GM23338 (cell line): ENCODE measurements at regions not wholly inside any gene's neighbourhood (a gene's known extent, or its start where the extent isn't known, plus 50 kb on each side); places are given as distances from the start of the nearest gene placed in this dataset.
"Not testable (repeated sequence)": the region's sequence is repeated elsewhere in the genome, so short reads cannot be mapped to it uniquely, and the experiment has no call there.

Experiments
- ATAC-seq: fragments of 200-7000 bp; cut with Tn5 transposase; 3 replicates; pipeline ENCODE4 v1.9.1; 2020
- DNase-seq: peaks from one replicate; pipeline ENCODE4 v3.0.0-alpha.2; 2015; ENCODE audit warnings: low spot score
- H2AFZ ChIP-seq: fragments of 200-600 bp; sonication (generic); 2 replicates; pipeline ENCODE4 v1.8.0; 2016; ENCODE audit warnings: antibody characterized with exemption, mild to moderate bottlenecking, moderate library complexity
- H3F3A ChIP-seq: fragments of 200-600 bp; sonication (generic); replicated peaks from 2 replicates; pipeline ENCODE4 v1.8.0; 2017; ENCODE audit warnings: antibody characterized with exemption, mixed run types, low read depth
- H3K27ac ChIP-seq: fragments of 200-600 bp; sonication (generic); 2 replicates; pipeline ENCODE4 v1.6.1; 2016; ENCODE audit warnings: low read depth
- H3K27me3 ChIP-seq: fragments of 200-600 bp; sonication (generic); 2 replicates; pipeline ENCODE4 v1.8.0; 2016; ENCODE audit warnings: mild to moderate bottlenecking, mixed run types, moderate library complexity; ENCODE audit not compliant: insufficient read depth
- H3K36me3 ChIP-seq: fragments of 200-600 bp; sonication (generic); 2 replicates; pipeline ENCODE4 v1.8.0; 2016; ENCODE audit warnings: mild to moderate bottlenecking; ENCODE audit not compliant: insufficient read depth
- H3K4me1 ChIP-seq: fragments of 200-600 bp; sonication (generic); 2 replicates; pipeline ENCODE4 v1.8.0; 2016; ENCODE audit warnings: mild to moderate bottlenecking, moderate library complexity; ENCODE audit not compliant: insufficient read depth
- H3K4me2 ChIP-seq: fragments of 200-600 bp; sonication (generic); 2 replicates; pipeline ENCODE4 v1.7.1; 2017; ENCODE audit warnings: mixed run types
- H3K4me3 ChIP-seq: fragments of 200-600 bp; sonication (generic); 2 replicates; pipeline ENCODE4 v1.6.1; 2016; ENCODE audit warnings: mixed run types
- H3K79me2 ChIP-seq: fragments of 200-600 bp; sonication (generic); replicated peaks from 2 replicates; pipeline ENCODE4 v1.8.0; 2017; ENCODE audit warnings: mild to moderate bottlenecking; ENCODE audit not compliant: insufficient read depth
- H3K9me2 ChIP-seq: fragments of 200-600 bp; sonication (generic); 2 replicates; pipeline ENCODE4 v1.8.0; 2017; ENCODE audit not compliant: insufficient read depth
- H4K20me1 ChIP-seq: fragments of 200-600 bp; sonication (generic); replicated peaks from 2 replicates; pipeline ENCODE4 v1.8.0; 2017; ENCODE audit warnings: mild to moderate bottlenecking; ENCODE audit not compliant: insufficient read depth
- H3K27ac Mint-ChIP-seq: 2 replicates; pipeline ENCODE4 v1.8.0; 2020; ENCODE audit warnings: inconsistent platforms, mild to moderate bottlenecking, moderate library complexity, mixed read lengths
- H3K27me3 Mint-ChIP-seq: 3 replicates; pipeline ENCODE4 v1.8.0; 2022; ENCODE audit warnings: low read depth, mild to moderate bottlenecking, moderate library complexity, mixed read lengths, inconsistent platforms; ENCODE audit not compliant: insufficient read depth, poor library complexity
- H3K36me3 Mint-ChIP-seq: 3 replicates; pipeline ENCODE4 v1.8.0; 2021; ENCODE audit warnings: low read depth, mild to moderate bottlenecking, inconsistent platforms, moderate library complexity, mixed read lengths
- H3K4me1 Mint-ChIP-seq: 3 replicates; pipeline ENCODE4 v1.8.0; 2020; ENCODE audit warnings: mild to moderate bottlenecking, inconsistent platforms, mixed read lengths
- H3K4me3 Mint-ChIP-seq: 3 replicates; pipeline ENCODE4 v1.8.0; 2021; ENCODE audit warnings: moderate library complexity, mild to moderate bottlenecking, inconsistent platforms, mixed read lengths
- H3K9me3 Mint-ChIP-seq: 3 replicates; pipeline ENCODE4 v1.8.0; 2020; ENCODE audit warnings: moderate library complexity, mild to moderate bottlenecking, inconsistent platforms, mixed read lengths
- EZH2 ChIP-seq: fragments of 200-600 bp; sonication (generic); IDR thresholded peaks from one replicate; pipeline ENCODE4 v1.8.0; 2017; ENCODE audit warnings: antibody characterized with exemption, mild to moderate bottlenecking, low read depth; ENCODE audit not compliant: unreplicated experiment
- JUNB ChIP-seq: IDR thresholded peaks from one replicate; pipeline ENCODE4 v1.6.1; 2016; ENCODE audit warnings: antibody characterized with exemption; ENCODE audit not compliant: unreplicated experiment
- NANOG ChIP-seq: IDR thresholded peaks from 2 replicates; pipeline ENCODE4 v1.6.1; 2016; ENCODE audit warnings: antibody characterized with exemption, borderline replicate concordance
- POLR2AphosphoS5 ChIP-seq: IDR thresholded peaks from 2 replicates; pipeline ENCODE4 v1.6.1; 2016; ENCODE audit warnings: antibody characterized with exemption, low read depth
- TF ChIP-seq, protein P1 (sequence below): IDR thresholded peaks from one replicate; pipeline ENCODE4 v1.6.1; 2018; ENCODE audit warnings: antibody characterized with exemption; ENCODE audit not compliant: unreplicated experiment
- TF ChIP-seq, protein P2 (sequence below), 2 experiments: fragments of 200-600 bp in 1 of 2; sonication (generic) in 1 of 2; conservative IDR thresholded peaks; 2 replicates each; pipeline versions ENCODE4 v1.5.1 to v1.6.1; 2016 to 2017; ENCODE audit warnings: antibody characterized with exemption in 2 of 2, low read depth in 2 of 2, mild to moderate bottlenecking in 2 of 2, moderate library complexity in 1 of 2
- TF ChIP-seq, protein P3 (sequence below): fragments of 250-450 bp; sonication (Bioruptor Pico); IDR thresholded peaks from 2 replicates; pipeline ENCODE4 v1.5.0; 2020; ENCODE audit warnings: mild to moderate bottlenecking, moderate library complexity

- not testable (repeated sequence) for H3K4me3 Mint-ChIP-seq, H3K27me3 ChIP-seq, H3K4me3 ChIP-seq, H2AFZ ChIP-seq, H3K4me2 ChIP-seq, H3K4me1 Mint-ChIP-seq, H3K27ac Mint-ChIP-seq, H3K36me3 ChIP-seq, H3F3A ChIP-seq, H3K27me3 Mint-ChIP-seq, H3K9me2 ChIP-seq, DNase-seq, H3K27ac ChIP-seq, H4K20me1 ChIP-seq, ATAC-seq, H3K79me2 ChIP-seq, H3K4me1 ChIP-seq
- Mint-ChIP-seq H3K9me3 (peaks cover 20% of the 10 kb centered on the region), H3K36me3 (peaks cover 13% of the 10 kb centered on the region)
Observed at GRCh38 chr1:177406323-177406722, 235.6 kb downstream of the BRINP2 start.

- Mint-ChIP-seq H3K9me3 (no peaks in the 10 kb centered on the region), H3K27me3 (peaks cover 3% of the 10 kb centered on the region), H3K4me3 (no peak overlapping the region), H3K27ac (no peak overlapping the region), H3K36me3 (no peaks in the 10 kb centered on the region), H3K4me1 (no peaks in the 10 kb centered on the region)
- H3K9me2 ChIP-seq: no peaks in the 10 kb centered on the region; the same call in 1 of the 2 replicates
- H3K4me1 ChIP-seq: no peaks in the 10 kb centered on the region
- TF ChIP-seq POLR2AphosphoS5 (no peak), EZH2 (no peak), JUNB (no peak), NANOG (no peak)
- TF ChIP-seq, protein P1, sequence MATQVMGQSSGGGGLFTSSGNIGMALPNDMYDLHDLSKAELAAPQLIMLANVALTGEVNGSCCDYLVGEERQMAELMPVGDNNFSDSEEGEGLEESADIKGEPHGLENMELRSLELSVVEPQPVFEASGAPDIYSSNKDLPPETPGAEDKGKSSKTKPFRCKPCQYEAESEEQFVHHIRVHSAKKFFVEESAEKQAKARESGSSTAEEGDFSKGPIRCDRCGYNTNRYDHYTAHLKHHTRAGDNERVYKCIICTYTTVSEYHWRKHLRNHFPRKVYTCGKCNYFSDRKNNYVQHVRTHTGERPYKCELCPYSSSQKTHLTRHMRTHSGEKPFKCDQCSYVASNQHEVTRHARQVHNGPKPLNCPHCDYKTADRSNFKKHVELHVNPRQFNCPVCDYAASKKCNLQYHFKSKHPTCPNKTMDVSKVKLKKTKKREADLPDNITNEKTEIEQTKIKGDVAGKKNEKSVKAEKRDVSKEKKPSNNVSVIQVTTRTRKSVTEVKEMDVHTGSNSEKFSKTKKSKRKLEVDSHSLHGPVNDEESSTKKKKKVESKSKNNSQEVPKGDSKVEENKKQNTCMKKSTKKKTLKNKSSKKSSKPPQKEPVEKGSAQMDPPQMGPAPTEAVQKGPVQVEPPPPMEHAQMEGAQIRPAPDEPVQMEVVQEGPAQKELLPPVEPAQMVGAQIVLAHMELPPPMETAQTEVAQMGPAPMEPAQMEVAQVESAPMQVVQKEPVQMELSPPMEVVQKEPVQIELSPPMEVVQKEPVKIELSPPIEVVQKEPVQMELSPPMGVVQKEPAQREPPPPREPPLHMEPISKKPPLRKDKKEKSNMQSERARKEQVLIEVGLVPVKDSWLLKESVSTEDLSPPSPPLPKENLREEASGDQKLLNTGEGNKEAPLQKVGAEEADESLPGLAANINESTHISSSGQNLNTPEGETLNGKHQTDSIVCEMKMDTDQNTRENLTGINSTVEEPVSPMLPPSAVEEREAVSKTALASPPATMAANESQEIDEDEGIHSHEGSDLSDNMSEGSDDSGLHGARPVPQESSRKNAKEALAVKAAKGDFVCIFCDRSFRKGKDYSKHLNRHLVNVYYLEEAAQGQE: no peak
- TF ChIP-seq, protein P2, sequence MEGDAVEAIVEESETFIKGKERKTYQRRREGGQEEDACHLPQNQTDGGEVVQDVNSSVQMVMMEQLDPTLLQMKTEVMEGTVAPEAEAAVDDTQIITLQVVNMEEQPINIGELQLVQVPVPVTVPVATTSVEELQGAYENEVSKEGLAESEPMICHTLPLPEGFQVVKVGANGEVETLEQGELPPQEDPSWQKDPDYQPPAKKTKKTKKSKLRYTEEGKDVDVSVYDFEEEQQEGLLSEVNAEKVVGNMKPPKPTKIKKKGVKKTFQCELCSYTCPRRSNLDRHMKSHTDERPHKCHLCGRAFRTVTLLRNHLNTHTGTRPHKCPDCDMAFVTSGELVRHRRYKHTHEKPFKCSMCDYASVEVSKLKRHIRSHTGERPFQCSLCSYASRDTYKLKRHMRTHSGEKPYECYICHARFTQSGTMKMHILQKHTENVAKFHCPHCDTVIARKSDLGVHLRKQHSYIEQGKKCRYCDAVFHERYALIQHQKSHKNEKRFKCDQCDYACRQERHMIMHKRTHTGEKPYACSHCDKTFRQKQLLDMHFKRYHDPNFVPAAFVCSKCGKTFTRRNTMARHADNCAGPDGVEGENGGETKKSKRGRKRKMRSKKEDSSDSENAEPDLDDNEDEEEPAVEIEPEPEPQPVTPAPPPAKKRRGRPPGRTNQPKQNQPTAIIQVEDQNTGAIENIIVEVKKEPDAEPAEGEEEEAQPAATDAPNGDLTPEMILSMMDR (conservative IDR thresholded peaks at IDR 0.05; ENCODE audit: low read depth in 2 of 2): no peak
- TF ChIP-seq, protein P3, sequence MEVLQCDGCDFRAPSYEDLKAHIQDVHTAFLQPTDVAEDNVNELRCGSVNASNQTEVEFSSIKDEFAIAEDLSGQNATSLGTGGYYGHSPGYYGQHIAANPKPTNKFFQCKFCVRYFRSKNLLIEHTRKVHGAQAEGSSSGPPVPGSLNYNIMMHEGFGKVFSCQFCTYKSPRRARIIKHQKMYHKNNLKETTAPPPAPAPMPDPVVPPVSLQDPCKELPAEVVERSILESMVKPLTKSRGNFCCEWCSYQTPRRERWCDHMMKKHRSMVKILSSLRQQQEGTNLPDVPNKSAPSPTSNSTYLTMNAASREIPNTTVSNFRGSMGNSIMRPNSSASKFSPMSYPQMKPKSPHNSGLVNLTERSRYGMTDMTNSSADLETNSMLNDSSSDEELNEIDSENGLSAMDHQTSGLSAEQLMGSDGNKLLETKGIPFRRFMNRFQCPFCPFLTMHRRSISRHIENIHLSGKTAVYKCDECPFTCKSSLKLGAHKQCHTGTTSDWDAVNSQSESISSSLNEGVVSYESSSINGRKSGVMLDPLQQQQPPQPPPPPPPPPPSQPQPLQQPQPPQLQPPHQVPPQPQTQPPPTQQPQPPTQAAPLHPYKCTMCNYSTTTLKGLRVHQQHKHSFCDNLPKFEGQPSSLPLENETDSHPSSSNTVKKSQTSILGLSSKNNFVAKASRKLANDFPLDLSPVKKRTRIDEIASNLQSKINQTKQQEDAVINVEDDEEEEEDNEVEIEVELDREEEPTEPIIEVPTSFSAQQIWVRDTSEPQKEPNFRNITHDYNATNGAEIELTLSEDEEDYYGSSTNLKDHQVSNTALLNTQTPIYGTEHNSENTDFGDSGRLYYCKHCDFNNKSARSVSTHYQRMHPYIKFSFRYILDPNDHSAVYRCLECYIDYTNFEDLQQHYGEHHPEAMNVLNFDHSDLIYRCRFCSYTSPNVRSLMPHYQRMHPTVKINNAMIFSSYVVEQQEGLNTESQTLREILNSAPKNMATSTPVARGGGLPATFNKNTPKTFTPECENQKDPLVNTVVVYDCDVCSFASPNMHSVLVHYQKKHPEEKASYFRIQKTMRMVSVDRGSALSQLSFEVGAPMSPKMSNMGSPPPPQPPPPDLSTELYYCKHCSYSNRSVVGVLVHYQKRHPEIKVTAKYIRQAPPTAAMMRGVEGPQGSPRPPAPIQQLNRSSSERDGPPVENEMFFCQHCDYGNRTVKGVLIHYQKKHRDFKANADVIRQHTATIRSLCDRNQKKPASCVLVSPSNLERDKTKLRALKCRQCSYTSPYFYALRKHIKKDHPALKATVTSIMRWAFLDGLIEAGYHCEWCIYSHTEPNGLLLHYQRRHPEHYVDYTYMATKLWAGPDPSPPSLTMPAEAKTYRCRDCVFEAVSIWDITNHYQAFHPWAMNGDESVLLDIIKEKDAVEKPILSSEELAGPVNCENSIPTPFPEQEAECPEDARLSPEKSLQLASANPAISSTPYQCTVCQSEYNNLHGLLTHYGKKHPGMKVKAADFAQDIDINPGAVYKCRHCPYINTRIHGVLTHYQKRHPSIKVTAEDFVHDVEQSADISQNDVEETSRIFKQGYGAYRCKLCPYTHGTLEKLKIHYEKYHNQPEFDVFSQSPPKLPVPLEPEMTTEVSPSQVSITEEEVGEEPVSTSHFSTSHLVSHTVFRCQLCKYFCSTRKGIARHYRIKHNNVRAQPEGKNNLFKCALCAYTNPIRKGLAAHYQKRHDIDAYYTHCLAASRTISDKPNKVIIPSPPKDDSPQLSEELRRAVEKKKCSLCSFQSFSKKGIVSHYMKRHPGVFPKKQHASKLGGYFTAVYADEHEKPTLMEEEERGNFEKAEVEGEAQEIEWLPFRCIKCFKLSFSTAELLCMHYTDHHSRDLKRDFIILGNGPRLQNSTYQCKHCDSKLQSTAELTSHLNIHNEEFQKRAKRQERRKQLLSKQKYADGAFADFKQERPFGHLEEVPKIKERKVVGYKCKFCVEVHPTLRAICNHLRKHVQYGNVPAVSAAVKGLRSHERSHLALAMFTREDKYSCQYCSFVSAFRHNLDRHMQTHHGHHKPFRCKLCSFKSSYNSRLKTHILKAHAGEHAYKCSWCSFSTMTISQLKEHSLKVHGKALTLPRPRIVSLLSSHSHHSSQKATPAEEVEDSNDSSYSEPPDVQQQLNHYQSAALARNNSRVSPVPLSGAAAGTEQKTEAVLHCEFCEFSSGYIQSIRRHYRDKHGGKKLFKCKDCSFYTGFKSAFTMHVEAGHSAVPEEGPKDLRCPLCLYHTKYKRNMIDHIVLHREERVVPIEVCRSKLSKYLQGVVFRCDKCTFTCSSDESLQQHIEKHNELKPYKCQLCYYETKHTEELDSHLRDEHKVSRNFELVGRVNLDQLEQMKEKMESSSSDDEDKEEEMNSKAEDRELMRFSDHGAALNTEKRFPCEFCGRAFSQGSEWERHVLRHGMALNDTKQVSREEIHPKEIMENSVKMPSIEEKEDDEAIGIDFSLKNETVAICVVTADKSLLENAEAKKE (CRISPR knock-in tag): no peak
- no peak overlapping the region for H2AFZ ChIP-seq
- H3K27ac ChIP-seq: no peak overlapping the region
- H3K27me3 ChIP-seq: no peaks in the 10 kb centered on the region
- no peaks in the 10 kb centered on the region for H3F3A ChIP-seq
- ATAC-seq (no peak), DNase-seq (no peak)
- H3K36me3 ChIP-seq: no peaks in the 10 kb centered on the region
- H4K20me1 ChIP-seq: no peaks in the 10 kb centered on the region
- H3K79me2 ChIP-seq: no peaks in the 10 kb centered on the region
- no peak overlapping the region for H3K4me2 ChIP-seq
- no peak overlapping the region for H3K4me3 ChIP-seq
Observed at GRCh38 chr1:177392336-177392735, 221.6 kb downstream of the BRINP2 start.
